ENCODE measurements at regions not wholly inside any gene's neighbourhood (a gene's known extent, or its start where the extent isn't known, plus 50 kb on each side); places are given as distances from the start of the nearest gene placed in this dataset.

DNA sequence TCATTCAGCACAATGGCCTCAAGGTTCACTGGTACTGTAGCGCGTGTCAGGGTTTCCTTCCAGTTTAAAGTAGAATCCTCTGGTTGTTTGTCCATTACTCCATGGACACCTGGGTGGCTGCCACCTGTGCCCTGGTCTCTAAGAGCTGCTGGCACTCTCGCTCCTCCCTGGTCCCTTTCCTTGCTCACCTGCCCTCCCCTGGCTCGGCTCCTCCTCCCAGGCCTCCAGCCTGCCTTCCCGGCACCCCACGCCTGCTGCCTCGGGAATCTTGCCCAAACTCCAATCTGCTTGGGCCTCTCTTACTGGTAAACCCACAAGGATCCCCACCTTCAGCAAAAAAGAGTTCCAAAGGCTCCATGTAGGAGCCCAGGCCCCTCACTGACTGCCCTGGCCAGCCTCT lies 154.4 kb upstream of the DIO3 start:
- no peak for TF ChIP-seq POLR2A (IDR thresholded peaks at IDR 0.05)
- TF ChIP-seq, protein P1, sequence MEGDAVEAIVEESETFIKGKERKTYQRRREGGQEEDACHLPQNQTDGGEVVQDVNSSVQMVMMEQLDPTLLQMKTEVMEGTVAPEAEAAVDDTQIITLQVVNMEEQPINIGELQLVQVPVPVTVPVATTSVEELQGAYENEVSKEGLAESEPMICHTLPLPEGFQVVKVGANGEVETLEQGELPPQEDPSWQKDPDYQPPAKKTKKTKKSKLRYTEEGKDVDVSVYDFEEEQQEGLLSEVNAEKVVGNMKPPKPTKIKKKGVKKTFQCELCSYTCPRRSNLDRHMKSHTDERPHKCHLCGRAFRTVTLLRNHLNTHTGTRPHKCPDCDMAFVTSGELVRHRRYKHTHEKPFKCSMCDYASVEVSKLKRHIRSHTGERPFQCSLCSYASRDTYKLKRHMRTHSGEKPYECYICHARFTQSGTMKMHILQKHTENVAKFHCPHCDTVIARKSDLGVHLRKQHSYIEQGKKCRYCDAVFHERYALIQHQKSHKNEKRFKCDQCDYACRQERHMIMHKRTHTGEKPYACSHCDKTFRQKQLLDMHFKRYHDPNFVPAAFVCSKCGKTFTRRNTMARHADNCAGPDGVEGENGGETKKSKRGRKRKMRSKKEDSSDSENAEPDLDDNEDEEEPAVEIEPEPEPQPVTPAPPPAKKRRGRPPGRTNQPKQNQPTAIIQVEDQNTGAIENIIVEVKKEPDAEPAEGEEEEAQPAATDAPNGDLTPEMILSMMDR (IDR thresholded peaks at IDR 0.05) = no peak
- no peak for TF ChIP-seq POLR2AphosphoS5 (IDR thresholded peaks at IDR 0.05)

All from suprapubic skin (tissue), 4 donors.